ENCODE measurements at regions not wholly inside any gene's neighbourhood (a gene's known extent, or its start where the extent isn't known, plus 50 kb on each side); places are given as distances from the start of the nearest gene placed in this dataset.

- TF ChIP-seq CTCF (IDR thresholded peaks at IDR 0.05) (no peak), POLR2AphosphoS5 (IDR thresholded peaks at IDR 0.05) (no peak), POLR2A (IDR thresholded peaks at IDR 0.05) (no peak), EP300 (IDR thresholded peaks at IDR 0.05) (no peak)
- no peak for DNase-seq
- intact Hi-C loops (cut with DNase I; ENCODE audit: low total_unique reads): no loop called here
- no peaks in the 10 kb centered on the region for H3K27me3 ChIP-seq
- no peaks in the 10 kb centered on the region for H3K36me3 ChIP-seq
- no peak overlapping the region for H3K4me3 ChIP-seq
- H3K27ac ChIP-seq: no peak overlapping the region
- 39 to 49% (median 45%) methylated on average over 3 of the region's 3 CpGs for WGBS, 5 donors
- no peaks in the 10 kb centered on the region for H3K9me3 ChIP-seq
- peaks cover 0 to 5% (median 0%) of the 10 kb centered on the region in 4 donors for H3K4me1 ChIP-seq
Observed at GRCh38 chr12:129959889-129960288, 56.1 kb upstream of the TMEM132D start.

GRCh38 chr12:129961091-129961490 lies 57.3 kb upstream of the TMEM132D start:
- DNase-seq: no peak
- TF ChIP-seq POLR2A (IDR thresholded peaks at IDR 0.05) (no peak), CTCF (IDR thresholded peaks at IDR 0.05) (no peak), EP300 (IDR thresholded peaks at IDR 0.05) (no peak), POLR2AphosphoS5 (IDR thresholded peaks at IDR 0.05) (no peak)
- intact Hi-C loops (cut with DNase I; ENCODE audit: low total_unique reads): no loop called here
- H3K27me3 ChIP-seq: no peaks in the 10 kb centered on the region
- peaks cover 0 to 5% (median 0%) of the 10 kb centered on the region in 4 donors for H3K4me1 ChIP-seq
- no peak overlapping the region for H3K4me3 ChIP-seq
- H3K9me3 ChIP-seq: no peaks in the 10 kb centered on the region
- 49 to 64% (median 61%) methylated on average over 4 of the region's 4 CpGs for WGBS, 5 donors
- no peak overlapping the region for H3K27ac ChIP-seq
- no peaks in the 10 kb centered on the region for H3K36me3 ChIP-seq

GRCh38 chr12:129961856-129962255 lies 58.0 kb upstream of the TMEM132D start:
- 70 to 92% (median 82%) methylated on average over 1 of the region's 1 CpG for WGBS, 5 donors
- no peak overlapping the region for H3K27ac ChIP-seq
- peaks cover 0 to 5% (median 0%) of the 10 kb centered on the region in 4 donors for H3K4me1 ChIP-seq
- H3K4me3 ChIP-seq: no peak overlapping the region
- intact Hi-C loops (cut with DNase I; ENCODE audit: low total_unique reads): no loop called here
- DNase-seq: no peak
- no peaks in the 10 kb centered on the region for H3K9me3 ChIP-seq
- H3K36me3 ChIP-seq: no peaks in the 10 kb centered on the region
- no peaks in the 10 kb centered on the region for H3K27me3 ChIP-seq
- TF ChIP-seq EP300 (IDR thresholded peaks at IDR 0.05) (no peak), POLR2AphosphoS5 (IDR thresholded peaks at IDR 0.05) (no peak), POLR2A (IDR thresholded peaks at IDR 0.05) (no peak), CTCF (IDR thresholded peaks at IDR 0.05) (no peak)

- Histone ChIP-seq H3K9me3 (no peaks in the 10 kb centered on the region), H3K4me3 (no peak overlapping the region), H3K27ac (no peak overlapping the region), H3K4me1 (peaks cover 0 to 5% (median 0%) of the 10 kb centered on the region in 4 donors), H3K36me3 (no peaks in the 10 kb centered on the region), H3K27me3 (no peaks in the 10 kb centered on the region)
- 76 to 82% (median 77%) methylated on average over 7 of the region's 7 CpGs for WGBS, 5 donors
- intact Hi-C loops (cut with DNase I; ENCODE audit: low total_unique reads): no loop called here
- no peak for DNase-seq
- TF ChIP-seq POLR2A (IDR thresholded peaks at IDR 0.05): no peak
- no peak for TF ChIP-seq POLR2AphosphoS5 (IDR thresholded peaks at IDR 0.05)
- TF ChIP-seq EP300 (IDR thresholded peaks at IDR 0.05): no peak
- TF ChIP-seq CTCF (IDR thresholded peaks at IDR 0.05): no peak
Observed at GRCh38 chr12:129964300-129964699, 60.5 kb upstream of the TMEM132D start.

All from stomach (tissue), 8 donors.